ENCODE measurements at regions not wholly inside any gene's neighbourhood (a gene's known extent, or its start where the extent isn't known, plus 50 kb on each side); places are given as distances from the start of the nearest gene placed in this dataset.

GRCh38 chr7:159213253-159213652 is 68.6 kb upstream of the VIPR2 start:
- TF ChIP-seq, protein P1, sequence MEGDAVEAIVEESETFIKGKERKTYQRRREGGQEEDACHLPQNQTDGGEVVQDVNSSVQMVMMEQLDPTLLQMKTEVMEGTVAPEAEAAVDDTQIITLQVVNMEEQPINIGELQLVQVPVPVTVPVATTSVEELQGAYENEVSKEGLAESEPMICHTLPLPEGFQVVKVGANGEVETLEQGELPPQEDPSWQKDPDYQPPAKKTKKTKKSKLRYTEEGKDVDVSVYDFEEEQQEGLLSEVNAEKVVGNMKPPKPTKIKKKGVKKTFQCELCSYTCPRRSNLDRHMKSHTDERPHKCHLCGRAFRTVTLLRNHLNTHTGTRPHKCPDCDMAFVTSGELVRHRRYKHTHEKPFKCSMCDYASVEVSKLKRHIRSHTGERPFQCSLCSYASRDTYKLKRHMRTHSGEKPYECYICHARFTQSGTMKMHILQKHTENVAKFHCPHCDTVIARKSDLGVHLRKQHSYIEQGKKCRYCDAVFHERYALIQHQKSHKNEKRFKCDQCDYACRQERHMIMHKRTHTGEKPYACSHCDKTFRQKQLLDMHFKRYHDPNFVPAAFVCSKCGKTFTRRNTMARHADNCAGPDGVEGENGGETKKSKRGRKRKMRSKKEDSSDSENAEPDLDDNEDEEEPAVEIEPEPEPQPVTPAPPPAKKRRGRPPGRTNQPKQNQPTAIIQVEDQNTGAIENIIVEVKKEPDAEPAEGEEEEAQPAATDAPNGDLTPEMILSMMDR (IDR thresholded peaks at IDR 0.05; ENCODE audit: low read depth, low read length, missing input control): no peak
- TF ChIP-seq, protein P2, sequence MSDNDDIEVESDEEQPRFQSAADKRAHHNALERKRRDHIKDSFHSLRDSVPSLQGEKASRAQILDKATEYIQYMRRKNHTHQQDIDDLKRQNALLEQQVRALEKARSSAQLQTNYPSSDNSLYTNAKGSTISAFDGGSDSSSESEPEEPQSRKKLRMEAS (IDR thresholded peaks at IDR 0.05): no peak
- TF ChIP-seq JUND (IDR thresholded peaks at IDR 0.05) (no peak), ATF3 (IDR thresholded peaks at IDR 0.05) (no peak)
- TF ChIP-seq, protein P3, sequence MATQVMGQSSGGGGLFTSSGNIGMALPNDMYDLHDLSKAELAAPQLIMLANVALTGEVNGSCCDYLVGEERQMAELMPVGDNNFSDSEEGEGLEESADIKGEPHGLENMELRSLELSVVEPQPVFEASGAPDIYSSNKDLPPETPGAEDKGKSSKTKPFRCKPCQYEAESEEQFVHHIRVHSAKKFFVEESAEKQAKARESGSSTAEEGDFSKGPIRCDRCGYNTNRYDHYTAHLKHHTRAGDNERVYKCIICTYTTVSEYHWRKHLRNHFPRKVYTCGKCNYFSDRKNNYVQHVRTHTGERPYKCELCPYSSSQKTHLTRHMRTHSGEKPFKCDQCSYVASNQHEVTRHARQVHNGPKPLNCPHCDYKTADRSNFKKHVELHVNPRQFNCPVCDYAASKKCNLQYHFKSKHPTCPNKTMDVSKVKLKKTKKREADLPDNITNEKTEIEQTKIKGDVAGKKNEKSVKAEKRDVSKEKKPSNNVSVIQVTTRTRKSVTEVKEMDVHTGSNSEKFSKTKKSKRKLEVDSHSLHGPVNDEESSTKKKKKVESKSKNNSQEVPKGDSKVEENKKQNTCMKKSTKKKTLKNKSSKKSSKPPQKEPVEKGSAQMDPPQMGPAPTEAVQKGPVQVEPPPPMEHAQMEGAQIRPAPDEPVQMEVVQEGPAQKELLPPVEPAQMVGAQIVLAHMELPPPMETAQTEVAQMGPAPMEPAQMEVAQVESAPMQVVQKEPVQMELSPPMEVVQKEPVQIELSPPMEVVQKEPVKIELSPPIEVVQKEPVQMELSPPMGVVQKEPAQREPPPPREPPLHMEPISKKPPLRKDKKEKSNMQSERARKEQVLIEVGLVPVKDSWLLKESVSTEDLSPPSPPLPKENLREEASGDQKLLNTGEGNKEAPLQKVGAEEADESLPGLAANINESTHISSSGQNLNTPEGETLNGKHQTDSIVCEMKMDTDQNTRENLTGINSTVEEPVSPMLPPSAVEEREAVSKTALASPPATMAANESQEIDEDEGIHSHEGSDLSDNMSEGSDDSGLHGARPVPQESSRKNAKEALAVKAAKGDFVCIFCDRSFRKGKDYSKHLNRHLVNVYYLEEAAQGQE (IDR thresholded peaks at IDR 0.05): no peak

Data from liver (tissue), 3 donors.